ENCODE measurements at regions not wholly inside any gene's neighbourhood (a gene's known extent, or its start where the extent isn't known, plus 50 kb on each side); places are given as distances from the start of the nearest gene placed in this dataset.
"Not testable (repeated sequence)": the region's sequence is repeated elsewhere in the genome, so short reads cannot be mapped to it uniquely, and the experiment has no call there.

DNA sequence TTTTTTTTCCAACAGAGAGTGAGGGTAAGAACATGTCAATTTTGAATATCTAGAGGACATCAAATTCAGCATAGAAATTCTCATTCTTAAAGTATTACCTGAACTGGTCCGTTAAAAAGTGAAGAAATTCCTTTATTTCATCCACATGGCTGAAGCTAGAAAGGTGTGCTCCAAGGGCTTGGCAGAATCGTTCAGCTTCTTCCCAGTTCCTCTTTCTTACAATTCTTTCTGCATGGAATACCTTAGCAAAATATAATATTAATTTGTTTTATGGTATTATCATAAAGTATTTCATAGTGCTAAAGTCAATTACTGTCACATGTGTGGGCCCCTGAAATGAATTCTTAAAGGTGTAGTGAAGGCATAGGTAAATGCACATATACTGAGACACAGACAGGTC, 74.3 kb upstream of the CD302 start (continued):
- TF ChIP-seq, protein P1, sequence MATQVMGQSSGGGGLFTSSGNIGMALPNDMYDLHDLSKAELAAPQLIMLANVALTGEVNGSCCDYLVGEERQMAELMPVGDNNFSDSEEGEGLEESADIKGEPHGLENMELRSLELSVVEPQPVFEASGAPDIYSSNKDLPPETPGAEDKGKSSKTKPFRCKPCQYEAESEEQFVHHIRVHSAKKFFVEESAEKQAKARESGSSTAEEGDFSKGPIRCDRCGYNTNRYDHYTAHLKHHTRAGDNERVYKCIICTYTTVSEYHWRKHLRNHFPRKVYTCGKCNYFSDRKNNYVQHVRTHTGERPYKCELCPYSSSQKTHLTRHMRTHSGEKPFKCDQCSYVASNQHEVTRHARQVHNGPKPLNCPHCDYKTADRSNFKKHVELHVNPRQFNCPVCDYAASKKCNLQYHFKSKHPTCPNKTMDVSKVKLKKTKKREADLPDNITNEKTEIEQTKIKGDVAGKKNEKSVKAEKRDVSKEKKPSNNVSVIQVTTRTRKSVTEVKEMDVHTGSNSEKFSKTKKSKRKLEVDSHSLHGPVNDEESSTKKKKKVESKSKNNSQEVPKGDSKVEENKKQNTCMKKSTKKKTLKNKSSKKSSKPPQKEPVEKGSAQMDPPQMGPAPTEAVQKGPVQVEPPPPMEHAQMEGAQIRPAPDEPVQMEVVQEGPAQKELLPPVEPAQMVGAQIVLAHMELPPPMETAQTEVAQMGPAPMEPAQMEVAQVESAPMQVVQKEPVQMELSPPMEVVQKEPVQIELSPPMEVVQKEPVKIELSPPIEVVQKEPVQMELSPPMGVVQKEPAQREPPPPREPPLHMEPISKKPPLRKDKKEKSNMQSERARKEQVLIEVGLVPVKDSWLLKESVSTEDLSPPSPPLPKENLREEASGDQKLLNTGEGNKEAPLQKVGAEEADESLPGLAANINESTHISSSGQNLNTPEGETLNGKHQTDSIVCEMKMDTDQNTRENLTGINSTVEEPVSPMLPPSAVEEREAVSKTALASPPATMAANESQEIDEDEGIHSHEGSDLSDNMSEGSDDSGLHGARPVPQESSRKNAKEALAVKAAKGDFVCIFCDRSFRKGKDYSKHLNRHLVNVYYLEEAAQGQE (IDR thresholded peaks at IDR 0.05; ENCODE audit: low read depth) = no peak
- no peak for TF ChIP-seq SRF (IDR thresholded peaks at IDR 0.05; ENCODE audit: low read depth)
- no peak for TF ChIP-seq POLR2A (IDR thresholded peaks at IDR 0.05; ENCODE audit: borderline replicate concordance, extremely low read depth, insufficient read depth, insufficient read length)
- TF ChIP-seq JUND (IDR thresholded peaks at IDR 0.05) = no peak
- no peak for TF ChIP-seq ZFX (IDR thresholded peaks at IDR 0.05)
- no peak for TF ChIP-seq YY1 (IDR thresholded peaks at IDR 0.05; ENCODE audit: extremely low read depth, insufficient replicate concordance, low read depth, low read length)
- TF ChIP-seq MAX (IDR thresholded peaks at IDR 0.05) = no peak
- TF ChIP-seq ELF1 (IDR thresholded peaks at IDR 0.05; ENCODE audit: borderline replicate concordance, low read depth) = no peak
- TF ChIP-seq SP1 (IDR thresholded peaks at IDR 0.05; ENCODE audit: low read depth) = no peak

- H3K9me2 ChIP-seq (ENCODE audit: insufficient read depth); H3K79me2 ChIP-seq (ENCODE audit: insufficient read depth, low read length); H2AFZ ChIP-seq (ENCODE audit: low read depth, low read length, poor library complexity, severe bottlenecking); POLR2A ChIA-PET; H4K20me1 ChIP-seq (ENCODE audit: insufficient read depth); H3K27me3 ChIP-seq (ENCODE audit: insufficient read depth, low read length); H3K27ac ChIP-seq (ENCODE audit: low read depth, low read length); CTCF ChIA-PET; DNase-seq (ENCODE audit: low read depth, low spot score); BruUV-seq (replicated peaks); intact Hi-C loops (cut with micrococcal nuclease); ATAC-seq; H3K36me3 ChIP-seq (ENCODE audit: control insufficient read depth in 1 of 2, insufficient read depth in 2 of 2, low read length in 2 of 2); H3K9ac ChIP-seq (ENCODE audit: low read length); H3K9me3 ChIP-seq (ENCODE audit: control insufficient read depth in 1 of 2, insufficient read depth in 1 of 2, low read depth in 1 of 2, low read length in 2 of 2); RAD21 ChIA-PET (ENCODE audit: low non-redundant PET in 1 of 2, low total read pairs in 2 of 2, uncharacterized antibody in 2 of 2, unreplicated experiment in 2 of 2); H3K4me2 ChIP-seq (ENCODE audit: low read length); H3K4me3 ChIP-seq (replicated peaks in 1 of 2; ENCODE audit: low read depth in 1 of 2, low read length in 2 of 2); H3K4me1 ChIP-seq (ENCODE audit: control insufficient read depth in 1 of 2, insufficient read depth in 2 of 2, low read length in 2 of 2): not testable (repeated sequence)
Observed at GRCh38 chr2:159868598-159869159, 70.7 kb upstream of the CD302 start.

All from HCT116 (cell line).